ENCODE measurements at regions not wholly inside any gene's neighbourhood (a gene's known extent, or its start where the extent isn't known, plus 50 kb on each side); places are given as distances from the start of the nearest gene placed in this dataset.

- TF ChIP-seq RNF2 (IDR thresholded peaks at IDR 0.05; ENCODE audit: borderline replicate concordance, low read depth) (no peak), HOXB5 (CRISPR knock-in tag; IDR thresholded peaks at IDR 0.05) (no peak)
Measured at GRCh38 chr18:51933903-51934302, 406.1 kb upstream of the DCC start.

All from A549 (cell line).